Small intestine (tissue), 7 donors: ENCODE measurements at regions not wholly inside any gene's neighbourhood (a gene's known extent, or its start where the extent isn't known, plus 50 kb on each side); places are given as distances from the start of the nearest gene placed in this dataset.

ENCODE experiments used
- DNase-seq, 2 donors: peaks; one replicate each; pipeline versions ENCODE4 v3.0.0 to v3.0.0-alpha.2; 2013
- FAIRE-seq: peaks from 2 replicates; lab custom pipeline; 2012; peaks lifted over from hg19 to GRCh38; lab: Jason Lieb, UNC
- H3K27ac ChIP-seq, 3 donors: one replicate each; pipeline ENCODE4 v1.5.1; 2013; ENCODE audit warnings: low read length in 2 of 3, mild to moderate bottlenecking in 2 of 3, control low read depth in 1 of 3, inconsistent platforms in 1 of 3, low read depth in 1 of 3, moderate library complexity in 1 of 3
- H3K27me3 ChIP-seq, 3 donors: one replicate each; pipeline ENCODE4 v1.6.1; 2013; ENCODE audit warnings: low read length in 3 of 3, inconsistent platforms in 1 of 3; ENCODE audit not compliant: control insufficient read depth in 3 of 3, insufficient read depth in 3 of 3
- H3K36me3 ChIP-seq, 3 donors: one replicate each; pipeline ENCODE4 v1.6.1; 2013; ENCODE audit warnings: low read length in 3 of 3, inconsistent platforms in 1 of 3, low read depth in 1 of 3, mild to moderate bottlenecking in 1 of 3, moderate library complexity in 1 of 3; ENCODE audit not compliant: control insufficient read depth in 3 of 3, insufficient read depth in 2 of 3
- H3K4me1 ChIP-seq, 3 donors: one replicate each; pipeline ENCODE4 v1.6.1; 2013; ENCODE audit warnings: low read length in 2 of 3, inconsistent platforms in 1 of 3, low read depth in 1 of 3, mild to moderate bottlenecking in 1 of 3, moderate library complexity in 1 of 3; ENCODE audit not compliant: control insufficient read depth in 3 of 3, insufficient read depth in 2 of 3
- H3K4me3 ChIP-seq, 3 donors: one replicate each; pipeline ENCODE4 v1.5.1; 2013; ENCODE audit warnings: low read length in 3 of 3, control low read depth in 1 of 3, inconsistent platforms in 1 of 3, low read depth in 1 of 3, mild to moderate bottlenecking in 1 of 3, moderate library complexity in 1 of 3
- H3K9me3 ChIP-seq, 2 donors: one replicate each; pipeline ENCODE4 v1.6.1; 2013; ENCODE audit warnings: low read depth in 1 of 2, low read length in 1 of 2; ENCODE audit not compliant: control insufficient read depth in 2 of 2, insufficient read depth in 1 of 2
- WGBS, 3 donors: extraction: QIAGEN DNeasy Blood & Tissue Kit; methylation state at CpG; one replicate each; pipeline ENCODE4 v1.1.7; 2013; 5-methylcytosine and 5-hydroxymethylcytosine counted together
- donor health status: healthy with polysubstance abuse.
- donor health status: control.
- donor health status: control.
- donor health status: Bipolar disorder and iron deficiency.
- donor health status: healthy.

GRCh38 chr5:68161156-68161555, 54.4 kb upstream of the PIK3R1 start:
- H3K36me3 ChIP-seq = no peaks in the 10 kb centered on the region
- no peaks in the 10 kb centered on the region for H3K27me3 ChIP-seq
- WGBS, 3 donors = 34 to 58% (median 44%) methylated on average over 3 of the region's 3 CpGs
- DNase-seq = peak in 1 of 2 donors; percentile 18
- FAIRE-seq = no peak
- H3K4me1 ChIP-seq = no peaks in the 10 kb centered on the region
- H3K4me3 ChIP-seq = no peak overlapping the region
- no peak overlapping the region for H3K27ac ChIP-seq
- H3K9me3 ChIP-seq = no peaks in the 10 kb centered on the region

- no peaks in the 10 kb centered on the region for H3K27me3 ChIP-seq
- H3K9me3 ChIP-seq = no peaks in the 10 kb centered on the region
- no peak overlapping the region for H3K27ac ChIP-seq
- no peak for DNase-seq
- 90 to 96% (median 94%) methylated on average over 14 of the region's 14 CpGs for WGBS, 3 donors
- no peaks in the 10 kb centered on the region for H3K4me1 ChIP-seq
- FAIRE-seq = peak; percentile 33
- no peak overlapping the region for H3K4me3 ChIP-seq
- H3K36me3 ChIP-seq = no peaks in the 10 kb centered on the region
Observed at GRCh38 chr5:68159224-68159951, 56.2 kb upstream of the PIK3R1 start.

GRCh38 chr5:68155940-68156339, 59.6 kb upstream of the PIK3R1 start:
- no peaks in the 10 kb centered on the region for H3K9me3 ChIP-seq
- no peak for FAIRE-seq
- H3K27me3 ChIP-seq = no peaks in the 10 kb centered on the region
- WGBS, 3 donors = 87 to 99% (median 96%) methylated on average over 6 of the region's 6 CpGs
- H3K4me3 ChIP-seq = no peak overlapping the region
- no peak overlapping the region for H3K27ac ChIP-seq
- no peak for DNase-seq
- H3K36me3 ChIP-seq = no peaks in the 10 kb centered on the region
- H3K4me1 ChIP-seq = no peaks in the 10 kb centered on the region

GRCh38 chr5:68154119-68154857, 61.3 kb upstream of the PIK3R1 start:
- no peak for DNase-seq
- no peak overlapping the region for H3K27ac ChIP-seq
- no peaks in the 10 kb centered on the region for H3K36me3 ChIP-seq
- FAIRE-seq = no peak
- no peak overlapping the region for H3K4me3 ChIP-seq
- 83 to 90% (median 87%) methylated on average over 9 of the region's 9 CpGs for WGBS, 3 donors
- H3K27me3 ChIP-seq = no peaks in the 10 kb centered on the region
- peaks cover 0 to 4% (median 0%) of the 10 kb centered on the region in 3 donors for H3K4me1 ChIP-seq
- H3K9me3 ChIP-seq = no peaks in the 10 kb centered on the region

GRCh38 chr5:68151812-68152211, 63.7 kb upstream of the PIK3R1 start:
- no peak for FAIRE-seq
- H3K27me3 ChIP-seq = no peaks in the 10 kb centered on the region
- WGBS, 3 donors = 85 to 95% (median 92%) methylated on average over 4 of the region's 4 CpGs

GRCh38 chr5:68149189-68149588, 66.4 kb upstream of the PIK3R1 start:
- no peaks in the 10 kb centered on the region for H3K27me3 ChIP-seq
- WGBS, 3 donors = 20 to 65% (median 35%) methylated on average over 2 of the region's 2 CpGs
- H3K36me3 ChIP-seq = no peaks in the 10 kb centered on the region
- peaks cover 0 to 4% (median 0%) of the 10 kb centered on the region in 3 donors for H3K4me1 ChIP-seq
- FAIRE-seq (no peak), DNase-seq (peak; percentile 58 to 76)
- H3K27ac ChIP-seq = no peak overlapping the region
- H3K9me3 ChIP-seq = no peaks in the 10 kb centered on the region
- no peak overlapping the region for H3K4me3 ChIP-seq

More at GRCh38 chr5:68151812-68152211, 63.7 kb upstream of the PIK3R1 start:
- Histone ChIP-seq H3K9me3 (no peaks in the 10 kb centered on the region), H3K27ac (no peak overlapping the region), H3K4me3 (no peak overlapping the region), H3K4me1 (peaks cover 0 to 4% (median 0%) of the 10 kb centered on the region in 3 donors), H3K36me3 (no peaks in the 10 kb centered on the region)
- DNase-seq = no peak

- DNase-seq (no peak), FAIRE-seq (no peak)
- WGBS, 3 donors = 52 to 75% (median 60%) methylated on average over 3 of the region's 3 CpGs
- no peaks in the 10 kb centered on the region for H3K27me3 ChIP-seq
- H3K9me3 ChIP-seq = no peaks in the 10 kb centered on the region
- H3K27ac ChIP-seq = no peak overlapping the region
- H3K4me3 ChIP-seq = no peak overlapping the region
- peaks cover 0 to 4% (median 0%) of the 10 kb centered on the region in 3 donors for H3K4me1 ChIP-seq
- H3K36me3 ChIP-seq = no peaks in the 10 kb centered on the region
Observed at GRCh38 chr5:68148096-68148495, 67.5 kb upstream of the PIK3R1 start.

GRCh38 chr5:68147659-68148058, 67.9 kb upstream of the PIK3R1 start:
- FAIRE-seq = no peak
- 73 to 85% (median 81%) methylated on average over 3 of the region's 3 CpGs for WGBS, 3 donors

More at GRCh38 chr5:68147659-68148058, 67.9 kb upstream of the PIK3R1 start:
- no peak overlapping the region for H3K27ac ChIP-seq
- H3K36me3 ChIP-seq = no peaks in the 10 kb centered on the region
- no peaks in the 10 kb centered on the region for H3K9me3 ChIP-seq
- peaks cover 0 to 4% (median 0%) of the 10 kb centered on the region in 3 donors for H3K4me1 ChIP-seq
- no peak overlapping the region for H3K4me3 ChIP-seq
- DNase-seq = no peak
- H3K27me3 ChIP-seq = no peaks in the 10 kb centered on the region
